Fibroblast of mammary gland (primary cell): ENCODE measurements at regions not wholly inside any gene's neighbourhood (a gene's known extent, or its start where the extent isn't known, plus 50 kb on each side); places are given as distances from the start of the nearest gene placed in this dataset.

Source experiments
- DNase-seq: peaks from one replicate; pipeline ENCODE4 v3.0.0-alpha.2; 2010; ENCODE audit warnings: low read depth
- H3K4me3 ChIP-seq: 2 replicates; pipeline ENCODE4 v1.5.1; 2011; ENCODE audit warnings: low read depth, mild to moderate bottlenecking, low read length, moderate library complexity; ENCODE audit not compliant: control insufficient read depth
- CTCF ChIP-seq: conservative IDR thresholded peaks from 2 replicates; pipeline ENCODE4 v1.5.1; 2011; ENCODE audit warnings: low read depth, low read length, inconsistent platforms; ENCODE audit not compliant: control insufficient read depth, insufficient read depth

- no peak for DNase-seq
- no peak for TF ChIP-seq CTCF
These were observed 404.4 kb downstream of the MAN2A1 start for GRCh38 chr5:110094109-110094508.

DNA sequence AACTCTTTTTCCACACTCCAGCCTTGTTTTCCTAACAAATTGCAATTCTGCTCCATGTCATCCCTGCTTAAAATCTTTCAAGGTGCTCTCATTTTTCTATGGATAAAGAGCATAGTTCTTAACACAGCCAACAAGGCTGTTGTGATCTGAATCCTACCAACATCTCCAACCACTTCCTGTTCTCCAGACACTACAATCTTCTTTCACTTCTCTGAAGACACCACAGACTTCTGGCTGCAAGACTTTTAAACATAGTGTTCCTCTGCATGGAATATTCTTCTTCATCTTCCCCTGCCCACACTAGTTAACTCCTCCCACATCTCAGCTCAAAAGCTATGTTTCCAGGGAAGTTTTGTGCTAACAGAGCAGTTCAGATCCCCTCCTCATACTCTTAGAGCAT lies 404.8 kb downstream of the MAN2A1 start:
- TF ChIP-seq CTCF: no peak
- DNase-seq: no peak
- H3K4me3 ChIP-seq: no peak overlapping the region

More at GRCh38 chr5:110094109-110094508, 404.4 kb downstream of the MAN2A1 start:
- no peak overlapping the region for H3K4me3 ChIP-seq

- TF ChIP-seq CTCF: no peak
- no peak overlapping the region for H3K4me3 ChIP-seq
- no peak for DNase-seq
These were observed 406.7 kb downstream of the MAN2A1 start for GRCh38 chr5:110096419-110096818.

DNA sequence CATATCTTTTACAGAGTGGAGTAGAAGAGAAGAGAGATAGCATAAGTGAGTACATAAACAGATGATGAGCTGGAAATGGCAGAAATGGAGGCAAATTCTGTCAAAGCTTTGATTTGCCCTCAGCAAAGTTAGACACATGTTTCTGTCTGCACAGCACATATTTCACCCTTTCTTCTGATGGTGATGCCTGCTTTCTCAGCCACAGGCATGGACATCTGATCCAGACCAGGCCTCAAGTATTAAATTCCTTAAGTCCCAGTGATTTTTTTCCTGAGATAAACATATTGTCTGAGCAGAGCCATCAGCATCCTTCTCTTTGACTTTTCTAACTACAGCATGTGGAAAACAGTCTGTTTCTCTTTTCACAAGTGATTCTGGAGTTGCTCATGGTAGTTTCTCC lies 409.8 kb downstream of the MAN2A1 start:
- no peak overlapping the region for H3K4me3 ChIP-seq
- DNase-seq: no peak
- TF ChIP-seq CTCF: no peak

DNA sequence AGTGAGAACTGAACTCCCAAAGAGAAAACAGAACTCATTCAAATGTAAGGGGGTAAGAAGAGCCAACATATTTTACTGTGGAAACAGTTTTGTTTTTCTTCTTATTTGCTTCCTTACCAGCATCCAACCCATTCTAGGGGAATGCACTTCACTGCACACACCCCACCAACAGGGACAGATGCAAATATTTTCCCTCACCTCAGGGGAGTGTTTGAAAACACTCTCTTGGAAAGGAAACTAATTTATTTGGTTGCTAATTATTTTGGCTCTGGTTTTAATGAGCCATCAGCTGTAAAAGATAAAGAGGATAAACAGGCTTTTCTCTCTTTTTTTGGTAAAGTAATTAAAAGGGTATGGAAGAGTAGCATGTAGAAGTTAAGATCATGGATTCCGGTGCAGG lies 413.4 kb downstream of the MAN2A1 start:
- no peak for DNase-seq
- H3K4me3 ChIP-seq: no peak overlapping the region
- no peak for TF ChIP-seq CTCF

DNA sequence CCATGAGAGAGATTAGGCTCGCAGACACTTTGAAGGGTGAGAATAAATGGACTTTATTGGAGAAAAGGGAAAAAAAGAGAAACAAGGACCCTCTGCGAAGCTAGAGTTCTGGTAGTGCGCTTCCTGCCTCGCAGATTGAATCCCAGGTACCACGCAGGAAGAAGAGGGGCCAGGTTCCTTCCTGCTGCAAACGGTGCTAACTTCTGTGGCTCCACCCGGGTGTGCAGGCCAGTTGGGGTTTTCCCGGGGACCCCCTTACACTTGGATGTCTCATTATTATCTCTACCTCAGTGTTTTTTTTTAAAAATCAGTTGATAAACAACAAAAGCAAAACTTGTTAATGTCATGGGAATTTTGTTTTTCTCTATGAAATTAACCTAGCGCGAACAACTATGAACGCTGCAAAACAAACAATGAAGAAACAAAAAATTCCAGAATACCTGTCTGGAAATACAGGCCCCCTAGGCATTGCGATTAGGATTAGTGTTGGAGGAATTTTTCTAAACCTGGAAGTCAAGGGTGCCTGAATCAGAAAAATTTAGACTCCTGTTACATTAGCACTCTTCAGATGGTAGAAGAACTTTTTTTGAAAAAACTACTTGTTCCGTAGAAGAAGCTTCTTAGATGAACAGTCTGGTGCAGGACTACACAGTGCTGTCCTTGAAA lies 414.5 kb downstream of the MAN2A1 start:
- no peak for TF ChIP-seq CTCF
- DNase-seq: no peak
- H3K4me3 ChIP-seq: no peak overlapping the region
